ENCODE measurements at regions not wholly inside any gene's neighbourhood (a gene's known extent, or its start where the extent isn't known, plus 50 kb on each side); places are given as distances from the start of the nearest gene placed in this dataset.

DNA sequence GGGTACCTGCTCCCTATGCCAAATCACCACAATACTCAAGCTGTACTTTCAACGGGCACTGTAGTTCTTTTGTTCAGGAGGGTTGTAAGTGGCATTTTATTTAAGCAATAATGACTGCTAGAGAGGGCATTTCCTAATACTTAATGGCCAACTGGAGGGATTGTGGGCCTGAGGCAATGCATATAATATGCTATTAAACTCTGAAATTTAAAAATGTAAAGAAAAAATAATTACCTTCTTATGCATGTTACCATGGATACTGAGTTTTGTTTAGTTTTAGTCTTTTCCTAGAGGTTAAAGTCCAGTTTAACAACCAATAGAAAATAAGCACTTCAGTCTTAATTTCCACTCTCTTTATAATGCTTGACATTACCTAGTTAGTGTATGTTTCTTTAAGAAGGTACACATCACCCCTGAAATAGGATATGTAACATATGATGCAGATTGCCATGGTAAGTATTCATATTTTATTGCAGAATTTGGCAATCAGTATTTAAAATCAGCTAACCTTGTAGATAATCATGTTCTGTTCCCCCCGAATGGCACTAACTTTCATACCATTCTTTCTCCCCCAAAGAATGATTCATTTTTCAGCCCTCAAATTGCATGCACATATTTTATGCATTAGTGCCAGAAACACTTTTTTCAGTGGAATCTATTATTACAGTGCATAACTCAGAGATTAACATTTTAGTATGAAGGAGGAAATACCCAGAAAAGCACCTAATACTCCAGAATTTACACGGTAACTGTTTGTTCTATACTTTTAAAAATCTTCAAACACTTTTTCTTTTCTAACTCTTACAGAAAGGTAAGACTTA lies 90.3 kb upstream of the ZNF438 start:
- Histone ChIP-seq H3K4me3 (no peak overlapping the region), H3K9me3 (no peaks in the 10 kb centered on the region), H3K36me3 (no peaks in the 10 kb centered on the region), H3K27ac (replicated peaks in 1 of 4) (no peak overlapping the region), H3K27me3 (no peaks in the 10 kb centered on the region), H3K4me1 (peaks cover 0 to 22% (median 20%) of the 10 kb centered on the region in 4 donors)
- DNase-seq (ENCODE audit: extremely low spot score), result no peak
- WGBS, result 77% methylated on average over 3 of the region's 3 CpGs
- intact Hi-C loops (cut with DNase I), result no loop called here
- no peak for TF ChIP-seq POLR2A (IDR thresholded peaks at IDR 0.05; ENCODE audit: low read depth)
- TF ChIP-seq, protein P1, sequence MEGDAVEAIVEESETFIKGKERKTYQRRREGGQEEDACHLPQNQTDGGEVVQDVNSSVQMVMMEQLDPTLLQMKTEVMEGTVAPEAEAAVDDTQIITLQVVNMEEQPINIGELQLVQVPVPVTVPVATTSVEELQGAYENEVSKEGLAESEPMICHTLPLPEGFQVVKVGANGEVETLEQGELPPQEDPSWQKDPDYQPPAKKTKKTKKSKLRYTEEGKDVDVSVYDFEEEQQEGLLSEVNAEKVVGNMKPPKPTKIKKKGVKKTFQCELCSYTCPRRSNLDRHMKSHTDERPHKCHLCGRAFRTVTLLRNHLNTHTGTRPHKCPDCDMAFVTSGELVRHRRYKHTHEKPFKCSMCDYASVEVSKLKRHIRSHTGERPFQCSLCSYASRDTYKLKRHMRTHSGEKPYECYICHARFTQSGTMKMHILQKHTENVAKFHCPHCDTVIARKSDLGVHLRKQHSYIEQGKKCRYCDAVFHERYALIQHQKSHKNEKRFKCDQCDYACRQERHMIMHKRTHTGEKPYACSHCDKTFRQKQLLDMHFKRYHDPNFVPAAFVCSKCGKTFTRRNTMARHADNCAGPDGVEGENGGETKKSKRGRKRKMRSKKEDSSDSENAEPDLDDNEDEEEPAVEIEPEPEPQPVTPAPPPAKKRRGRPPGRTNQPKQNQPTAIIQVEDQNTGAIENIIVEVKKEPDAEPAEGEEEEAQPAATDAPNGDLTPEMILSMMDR (IDR thresholded peaks at IDR 0.05), result no peak
- TF ChIP-seq EP300 (IDR thresholded peaks at IDR 0.05), result no peak
- TF ChIP-seq POLR2AphosphoS5 (IDR thresholded peaks at IDR 0.05), result no peak

DNA sequence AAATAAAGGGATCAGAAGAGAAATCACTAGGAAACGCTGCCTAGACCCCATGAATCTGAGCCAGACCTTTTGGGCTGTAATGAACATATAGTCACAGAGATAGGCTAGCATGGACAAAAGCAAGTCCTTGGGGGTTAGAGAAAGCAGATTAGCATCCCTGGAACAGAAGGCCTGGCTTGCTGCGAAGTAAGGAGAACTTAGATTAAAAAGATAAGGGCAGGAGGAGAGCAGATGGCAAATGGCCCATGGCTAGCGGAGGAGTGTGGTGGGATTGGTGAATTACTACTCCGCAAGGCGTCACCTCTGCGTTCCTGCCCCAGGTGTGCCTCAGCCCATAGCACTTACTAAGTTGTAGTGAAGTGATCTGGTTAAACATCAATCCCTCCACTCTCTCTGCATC lies 92.3 kb upstream of the ZNF438 start:
- Histone ChIP-seq H3K4me1 (peaks cover 0 to 23% (median 15%) of the 10 kb centered on the region in 4 donors), H3K4me3 (no peak overlapping the region), H3K27ac (replicated peaks in 1 of 4) (no peak overlapping the region), H3K27me3 (no peaks in the 10 kb centered on the region), H3K36me3 (no peaks in the 10 kb centered on the region), H3K9me3 (no peaks in the 10 kb centered on the region)
- intact Hi-C loops (cut with DNase I), result no loop called here
- DNase-seq (ENCODE audit: extremely low spot score), result no peak
- TF ChIP-seq, protein P1 (IDR thresholded peaks at IDR 0.05), result no peak
- TF ChIP-seq POLR2A (IDR thresholded peaks at IDR 0.05; ENCODE audit: low read depth) (no peak), EP300 (IDR thresholded peaks at IDR 0.05) (no peak), POLR2AphosphoS5 (IDR thresholded peaks at IDR 0.05) (no peak)
- WGBS, result 96% methylated on average over 6 of the region's 6 CpGs

DNA sequence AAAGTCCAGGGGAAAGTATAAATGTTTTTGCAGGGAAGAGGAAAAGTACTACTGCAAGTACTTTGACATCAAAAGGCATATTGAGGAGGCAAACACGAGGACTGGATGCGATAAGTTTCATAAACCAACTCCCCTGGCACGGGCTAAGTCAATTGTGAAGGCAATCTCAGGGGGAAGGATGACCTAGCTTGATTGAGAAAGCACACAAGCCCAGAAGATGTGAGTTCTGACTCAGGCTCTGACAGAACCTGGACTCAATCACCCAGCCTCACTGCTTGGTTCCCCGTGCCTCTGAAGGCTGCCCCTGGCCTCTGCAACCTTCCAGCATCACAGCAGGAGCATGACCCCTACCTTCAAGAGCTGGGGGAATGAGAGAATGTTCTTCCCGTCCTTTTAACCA lies 93.2 kb upstream of the ZNF438 start:
- no peak for TF ChIP-seq EP300 (IDR thresholded peaks at IDR 0.05)
- TF ChIP-seq POLR2A (IDR thresholded peaks at IDR 0.05; ENCODE audit: low read depth), result no peak
- TF ChIP-seq, protein P1 (IDR thresholded peaks at IDR 0.05), result no peak
- no peak for TF ChIP-seq POLR2AphosphoS5 (IDR thresholded peaks at IDR 0.05)
- 94% methylated on average over 5 of the region's 5 CpGs for WGBS
- Histone ChIP-seq H3K27ac (replicated peaks in 1 of 4) (no peak overlapping the region), H3K4me1 (peaks cover 2 to 30% (median 22%) of the 10 kb centered on the region in 4 donors), H3K27me3 (no peaks in the 10 kb centered on the region), H3K36me3 (no peaks in the 10 kb centered on the region), H3K9me3 (no peaks in the 10 kb centered on the region), H3K4me3 (no peak overlapping the region)
- intact Hi-C loops (cut with DNase I), result no loop called here
- DNase-seq (ENCODE audit: extremely low spot score), result no peak

DNA sequence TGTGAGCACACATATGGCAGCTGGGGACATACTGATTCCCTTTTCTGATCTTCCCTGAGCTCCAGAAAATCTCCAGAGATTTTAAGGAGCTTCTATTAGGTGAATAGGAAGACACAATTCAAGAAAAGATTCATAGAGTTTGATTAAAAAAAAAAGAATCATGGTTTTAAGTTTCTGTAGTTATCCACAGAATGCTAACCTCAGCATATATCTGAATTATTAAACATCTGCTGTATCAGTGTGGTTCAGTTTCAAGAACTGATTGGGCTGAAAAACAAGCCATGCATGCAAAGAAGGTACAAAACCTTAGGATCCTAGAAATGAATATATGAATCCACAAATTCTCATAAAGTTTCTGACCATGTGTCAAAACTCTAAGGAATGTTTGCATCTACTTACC lies 94.1 kb upstream of the ZNF438 start:
- Histone ChIP-seq H3K9me3 (no peaks in the 10 kb centered on the region), H3K4me3 (no peak overlapping the region), H3K36me3 (no peaks in the 10 kb centered on the region), H3K27me3 (no peaks in the 10 kb centered on the region), H3K27ac (replicated peaks in 1 of 4) (no peak overlapping the region), H3K4me1 (peaks cover 2 to 22% (median 19%) of the 10 kb centered on the region in 4 donors)
- TF ChIP-seq POLR2A (IDR thresholded peaks at IDR 0.05; ENCODE audit: low read depth) (no peak), EP300 (IDR thresholded peaks at IDR 0.05) (no peak), POLR2AphosphoS5 (IDR thresholded peaks at IDR 0.05) (no peak)
- TF ChIP-seq, protein P1 (IDR thresholded peaks at IDR 0.05), result no peak
- intact Hi-C loops (cut with DNase I), result no loop called here
- DNase-seq (ENCODE audit: extremely low spot score), result no peak

All from esophagus muscularis mucosa (tissue), 4 donors.